ELF-1 (cell line): ENCODE measurements at regions not wholly inside any gene's neighbourhood (a gene's known extent, or its start where the extent isn't known, plus 50 kb on each side); places are given as distances from the start of the nearest gene placed in this dataset.

Source experiments
- DNase-seq: peaks from one replicate; pipeline ENCODE4 v3.0.0-alpha.2; 2016; ENCODE audit warnings: low read depth, low spot score

GRCh38 chr5:6915574-6915973 is 202.3 kb downstream of the TENT4A start:
- DNase-seq: no peak

GRCh38 chr5:6918255-6918654 is 205.0 kb downstream of the TENT4A start:
- DNase-seq: no peak

- DNase-seq: no peak
Observed at GRCh38 chr5:6920628-6921256, 207.5 kb downstream of the TENT4A start.

GRCh38 chr5:6926491-6927038 is 213.3 kb downstream of the TENT4A start:
- DNase-seq: no peak

- no peak for DNase-seq
Observed at GRCh38 chr5:6936031-6936430, 222.8 kb downstream of the TENT4A start.

- no peak for DNase-seq
Observed at GRCh38 chr5:6937677-6938076, 224.4 kb downstream of the TENT4A start.

- DNase-seq: no peak
Observed at GRCh38 chr5:6941631-6942030, 228.4 kb downstream of the TENT4A start.

- no peak for DNase-seq
Observed at GRCh38 chr5:6943197-6944112, 230.2 kb downstream of the TENT4A start.

- no peak for DNase-seq
Observed at GRCh38 chr5:6948562-6948961, 235.3 kb downstream of the TENT4A start.

- no peak for DNase-seq
Observed at GRCh38 chr5:6949230-6949629, 236.0 kb downstream of the TENT4A start.

GRCh38 chr5:6950250-6950649 is 237.0 kb downstream of the TENT4A start:
- DNase-seq: no peak

GRCh38 chr5:6950860-6951259 is 237.6 kb downstream of the TENT4A start:
- no peak for DNase-seq

- no peak for DNase-seq
Observed at GRCh38 chr5:6961123-6961522, 247.9 kb downstream of the TENT4A start.

GRCh38 chr5:6961837-6962635 is 248.8 kb downstream of the TENT4A start:
- DNase-seq: no peak

- no peak for DNase-seq
Observed at GRCh38 chr5:6976971-6977370, 263.7 kb downstream of the TENT4A start.

- DNase-seq: no peak
Observed at GRCh38 chr5:6979061-6979460, 265.8 kb downstream of the TENT4A start.

GRCh38 chr5:6989230-6989629 is 276.0 kb downstream of the TENT4A start:
- DNase-seq: no peak

GRCh38 chr5:6994097-6994496 is 280.9 kb downstream of the TENT4A start:
- DNase-seq: no peak

- no peak for DNase-seq
Observed at GRCh38 chr5:6995115-6995514, 281.9 kb downstream of the TENT4A start.

- no peak for DNase-seq
Observed at GRCh38 chr5:7000310-7000709, 287.1 kb downstream of the TENT4A start.

GRCh38 chr5:7010591-7010990 is 297.4 kb downstream of the TENT4A start:
- no peak for DNase-seq

- no peak for DNase-seq
Observed at GRCh38 chr5:7012057-7012456, 298.8 kb downstream of the TENT4A start.
